HepG2 (cell line): ENCODE measurements at regions not wholly inside any gene's neighbourhood (a gene's known extent, or its start where the extent isn't known, plus 50 kb on each side); places are given as distances from the start of the nearest gene placed in this dataset.
A peak's percentile ranks its signal among the peaks of the same experiment; 100 is the strongest.

Source experiments
- ATAC-seq: fragments of 200-7000 bp; cut with Tn5 transposase; 3 replicates; pipeline ENCODE4 v1.9.1; 2020; ENCODE audit warnings: mild to moderate bottlenecking, moderate library complexity
- BruUV-seq: library from RNA; stranded (reverse); fragments of 400-500 nt; replicated peaks from 2 replicates; lab custom pipeline; 2021; lab: Mats Ljungman, UMichigan
- CTCF ChIA-PET: fragments of 300-600 bp; formaldehyde crosslinking; extraction: SDS; loops from one replicate; lab custom pipeline; 2021; ENCODE audit warnings: low total read pairs, inconsistent platforms, low intra/inter-chr PET ratio; lab: Yijun Ruan, JAX
- POLR2A ChIA-PET: fragments of 350-600 bp; sonication (Branson Sonifier 250); formaldehyde crosslinking; loops from one replicate; lab custom pipeline; 2020; ENCODE audit warnings: antibody characterized with exemption, inconsistent platforms; lab: Yijun Ruan, JAX
- DNase-seq: peaks from one replicate; pipeline ENCODE4 v3.0.0-alpha.2; 2015; ENCODE audit warnings: low spot score
- FAIRE-seq: peaks from 3 replicates; lab custom pipeline; 2011; peaks lifted over from hg19 to GRCh38; lab: Jason Lieb, UNC
- H2AFZ ChIP-seq: one replicate; pipeline ENCODE4 v1.6.1; 2011; ENCODE audit warnings: low read length, inconsistent platforms
- H3K27ac ChIP-seq: fragments of 300-600 bp; 3 replicates; pipeline ENCODE4 v1.8.0; 2011; ENCODE audit warnings: mixed run types, mild to moderate bottlenecking, mixed read lengths, low read length, inconsistent platforms; ENCODE audit not compliant: insufficient read depth; ENCODE audit errors: extremely low read length
- H3K27me3 ChIP-seq, 2 experiments: fragments of 200-600 bp in 1 of 2; 2 replicates in 1 of 2; 3 replicates in 1 of 2; pipeline versions ENCODE4 v1.6.0 to v1.8.0; 2011; ENCODE audit warnings: low read length in 2 of 2, mild to moderate bottlenecking in 2 of 2, moderate library complexity in 2 of 2, inconsistent platforms in 1 of 2; ENCODE audit not compliant: insufficient read depth in 2 of 2, control insufficient read depth in 1 of 2
- H3K36me3 ChIP-seq, 2 experiments: fragments of 200-600 bp in 1 of 2; replicated peaks in 1 of 2; 2 replicates in 1 of 2; 3 replicates in 1 of 2; pipeline versions ENCODE4 v1.5.1 to v1.8.0; 2011; ENCODE audit warnings: low read length in 2 of 2, inconsistent platforms in 1 of 2; ENCODE audit not compliant: insufficient read depth in 2 of 2, control insufficient read depth in 1 of 2
- H3K4me1 ChIP-seq: 2 replicates; pipeline ENCODE4 v1.5.1; 2012; ENCODE audit warnings: low read length, inconsistent platforms; ENCODE audit not compliant: insufficient read depth
- H3K4me2 ChIP-seq: 2 replicates; pipeline ENCODE4 v1.6.0; 2011; ENCODE audit warnings: low read depth, low read length, inconsistent platforms
- H3K4me3 ChIP-seq, 3 experiments: fragments of 200-600 bp in 1 of 3; sonication (generic), shearing (Covaris generic) in 1 of 3; replicated peaks in 1 of 3; 2 replicates each; pipeline ENCODE4 v1.5.1; 2011 to 2016; ENCODE audit warnings: low read length in 3 of 3, inconsistent platforms in 2 of 3, low read depth in 2 of 3, mild to moderate bottlenecking in 2 of 3, control low read depth in 1 of 3, mixed read lengths in 1 of 3; ENCODE audit not compliant: insufficient read depth in 1 of 3
- H3K79me2 ChIP-seq: one replicate; pipeline ENCODE4 v1.6.1; 2011; ENCODE audit warnings: low read length, inconsistent platforms; ENCODE audit not compliant: insufficient read depth
- H3K9ac ChIP-seq: 2 replicates; pipeline ENCODE4 v1.6.0; 2011; ENCODE audit warnings: mild to moderate bottlenecking, low read depth, low read length, inconsistent platforms; ENCODE audit not compliant: insufficient read depth
- H3K9me3 ChIP-seq: 2 replicates; pipeline ENCODE4 v1.5.1; 2012; ENCODE audit warnings: mild to moderate bottlenecking, low read length
- H4K20me1 ChIP-seq: 2 replicates; pipeline ENCODE4 v1.6.0; 2011; ENCODE audit warnings: inconsistent platforms, mild to moderate bottlenecking, low read length, moderate library complexity; ENCODE audit not compliant: insufficient read depth
- FOXK1 ChIP-seq: sonication (generic); formaldehyde crosslinking; IDR thresholded peaks from 2 replicates; pipeline ENCODE4 v1.4.0; 2020; ENCODE audit warnings: low read depth, missing genetic modification reagents, borderline replicate concordance
- GABPA ChIP-seq, 2 experiments: IDR thresholded peaks; 2 replicates each; pipeline ENCODE4 v1.6.1; 2011 to 2016; ENCODE audit warnings: low read depth in 2 of 2, low read length in 1 of 2, missing biosample characterization in 1 of 2, missing genetic modification characterization in 1 of 2
- NR2F1 ChIP-seq, 2 experiments: fragments of 450-650 bp in 1 of 2; formaldehyde crosslinking in 1 of 2; IDR thresholded peaks; 2 replicates each; pipeline versions ENCODE4 v1.5.0 to v1.6.1; 2016 to 2020; ENCODE audit warnings: mild to moderate bottlenecking in 1 of 2, missing compliant biosample characterization in 1 of 2, missing genetic modification reagents in 1 of 2, moderate library complexity in 1 of 2
- NR2F6 ChIP-seq, 2 experiments: IDR thresholded peaks; 2 replicates each; pipeline ENCODE4 v1.6.1; 2016; ENCODE audit warnings: antibody characterized with exemption in 1 of 2, mild to moderate bottlenecking in 1 of 2
- NR3C1 ChIP-seq: sonication (generic); formaldehyde crosslinking; IDR thresholded peaks from 2 replicates; pipeline ENCODE4 v1.4.0; 2020; ENCODE audit warnings: missing genetic modification reagents
- SKI ChIP-seq: fragments of 450-650 bp; IDR thresholded peaks from one replicate; pipeline ENCODE4 v1.6.1; 2018; ENCODE audit warnings: mild to moderate bottlenecking; ENCODE audit not compliant: partially characterized antibody
- SPEN ChIP-seq: sonication (generic); formaldehyde crosslinking; IDR thresholded peaks from 2 replicates; pipeline ENCODE4 v1.5.1; 2020; ENCODE audit warnings: low read depth, mild to moderate bottlenecking, missing genetic modification reagents
- STAT5B ChIP-seq: sonication (generic); formaldehyde crosslinking; IDR thresholded peaks from 2 replicates; pipeline ENCODE4 v1.4.0; 2020; ENCODE audit warnings: missing genetic modification reagents
- ZNF230 ChIP-seq: sonication (generic); formaldehyde crosslinking; IDR thresholded peaks from 2 replicates; pipeline ENCODE4 v1.4.0; 2020; ENCODE audit warnings: mild to moderate bottlenecking, missing genetic modification reagents
- WGBS: methylation state at CpG from one replicate; pipeline ENCODE4 v1.1.6; 2017; ENCODE audit warnings: low lambda C conversion rate; 5-methylcytosine and 5-hydroxymethylcytosine counted together
- in situ Hi-C: cut with HindIII; loops from 2 replicates; pipeline ENCODE4 v1.10.0; 2017; ENCODE audit warnings: low pct_unique_long_range_greater_than_20kb; ENCODE audit not compliant: extremely low pct_ligation_motif_present
- intact Hi-C: fragments of 100-400 bp; cut with micrococcal nuclease; formaldehyde crosslinking; loops from one replicate; pipeline ENCODE4 v1.10.0; 2022; ENCODE audit not compliant: unreplicated experiment
- TF ChIP-seq, protein P1 (sequence below): sonication (generic); formaldehyde crosslinking; IDR thresholded peaks from 2 replicates; pipeline ENCODE4 v1.4.0; 2020; ENCODE audit warnings: missing genetic modification reagents, borderline replicate concordance
- TF ChIP-seq, protein P2 (sequence below), 2 experiments: sonication (generic) in 1 of 2; formaldehyde crosslinking in 1 of 2; IDR thresholded peaks; 2 replicates each; pipeline versions ENCODE4 v1.4.0 to v1.6.1; 2016 to 2020; ENCODE audit warnings: borderline replicate concordance in 1 of 2, low read depth in 1 of 2, mild to moderate bottlenecking in 1 of 2, missing genetic modification reagents in 1 of 2

DNA sequence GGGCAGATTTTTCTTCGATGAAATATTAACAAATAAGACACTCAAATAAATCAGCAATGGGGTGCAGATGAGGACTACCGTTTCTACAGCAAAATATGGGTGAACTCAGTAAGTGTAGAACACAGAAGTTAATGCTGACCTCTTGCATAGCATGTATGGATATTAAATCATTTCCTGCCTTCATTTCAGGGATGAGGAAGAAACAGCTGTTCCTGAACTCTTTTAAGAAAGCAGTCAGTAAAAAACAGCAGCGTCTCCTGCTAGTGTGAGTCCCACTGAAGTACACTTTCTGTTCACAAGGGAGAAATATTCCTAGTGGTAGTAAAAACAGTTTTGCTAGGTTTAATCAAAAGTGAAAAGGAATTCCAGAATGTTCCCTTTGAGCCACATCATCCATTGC, 379.0 kb downstream of the ZEB2 start (continued):
- TF ChIP-seq, protein P1, sequence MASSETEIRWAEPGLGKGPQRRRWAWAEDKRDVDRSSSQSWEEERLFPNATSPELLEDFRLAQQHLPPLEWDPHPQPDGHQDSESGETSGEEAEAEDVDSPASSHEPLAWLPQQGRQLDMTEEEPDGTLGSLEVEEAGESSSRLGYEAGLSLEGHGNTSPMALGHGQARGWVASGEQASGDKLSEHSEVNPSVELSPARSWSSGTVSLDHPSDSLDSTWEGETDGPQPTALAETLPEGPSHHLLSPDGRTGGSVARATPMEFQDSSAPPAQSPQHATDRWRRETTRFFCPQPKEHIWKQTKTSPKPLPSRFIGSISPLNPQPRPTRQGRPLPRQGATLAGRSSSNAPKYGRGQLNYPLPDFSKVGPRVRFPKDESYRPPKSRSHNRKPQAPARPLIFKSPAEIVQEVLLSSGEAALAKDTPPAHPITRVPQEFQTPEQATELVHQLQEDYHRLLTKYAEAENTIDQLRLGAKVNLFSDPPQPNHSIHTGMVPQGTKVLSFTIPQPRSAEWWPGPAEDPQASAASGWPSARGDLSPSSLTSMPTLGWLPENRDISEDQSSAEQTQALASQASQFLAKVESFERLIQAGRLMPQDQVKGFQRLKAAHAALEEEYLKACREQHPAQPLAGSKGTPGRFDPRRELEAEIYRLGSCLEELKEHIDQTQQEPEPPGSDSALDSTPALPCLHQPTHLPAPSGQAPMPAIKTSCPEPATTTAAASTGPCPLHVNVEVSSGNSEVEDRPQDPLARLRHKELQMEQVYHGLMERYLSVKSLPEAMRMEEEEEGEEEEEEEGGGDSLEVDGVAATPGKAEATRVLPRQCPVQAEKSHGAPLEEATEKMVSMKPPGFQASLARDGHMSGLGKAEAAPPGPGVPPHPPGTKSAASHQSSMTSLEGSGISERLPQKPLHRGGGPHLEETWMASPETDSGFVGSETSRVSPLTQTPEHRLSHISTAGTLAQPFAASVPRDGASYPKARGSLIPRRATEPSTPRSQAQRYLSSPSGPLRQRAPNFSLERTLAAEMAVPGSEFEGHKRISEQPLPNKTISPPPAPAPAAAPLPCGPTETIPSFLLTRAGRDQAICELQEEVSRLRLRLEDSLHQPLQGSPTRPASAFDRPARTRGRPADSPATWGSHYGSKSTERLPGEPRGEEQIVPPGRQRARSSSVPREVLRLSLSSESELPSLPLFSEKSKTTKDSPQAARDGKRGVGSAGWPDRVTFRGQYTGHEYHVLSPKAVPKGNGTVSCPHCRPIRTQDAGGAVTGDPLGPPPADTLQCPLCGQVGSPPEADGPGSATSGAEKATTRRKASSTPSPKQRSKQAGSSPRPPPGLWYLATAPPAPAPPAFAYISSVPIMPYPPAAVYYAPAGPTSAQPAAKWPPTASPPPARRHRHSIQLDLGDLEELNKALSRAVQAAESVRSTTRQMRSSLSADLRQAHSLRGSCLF: no peak
- TF ChIP-seq STAT5B (CRISPR knock-in tag): no peak
- no peak for TF ChIP-seq GABPA (IDR thresholded peaks at IDR 0.05; ENCODE audit: low read depth, low read length)
- TF ChIP-seq GABPA (CRISPR knock-in tag; IDR thresholded peaks at IDR 0.05; ENCODE audit: low read depth): no peak
- TF ChIP-seq SPEN (CRISPR knock-in tag): no peak

DNA sequence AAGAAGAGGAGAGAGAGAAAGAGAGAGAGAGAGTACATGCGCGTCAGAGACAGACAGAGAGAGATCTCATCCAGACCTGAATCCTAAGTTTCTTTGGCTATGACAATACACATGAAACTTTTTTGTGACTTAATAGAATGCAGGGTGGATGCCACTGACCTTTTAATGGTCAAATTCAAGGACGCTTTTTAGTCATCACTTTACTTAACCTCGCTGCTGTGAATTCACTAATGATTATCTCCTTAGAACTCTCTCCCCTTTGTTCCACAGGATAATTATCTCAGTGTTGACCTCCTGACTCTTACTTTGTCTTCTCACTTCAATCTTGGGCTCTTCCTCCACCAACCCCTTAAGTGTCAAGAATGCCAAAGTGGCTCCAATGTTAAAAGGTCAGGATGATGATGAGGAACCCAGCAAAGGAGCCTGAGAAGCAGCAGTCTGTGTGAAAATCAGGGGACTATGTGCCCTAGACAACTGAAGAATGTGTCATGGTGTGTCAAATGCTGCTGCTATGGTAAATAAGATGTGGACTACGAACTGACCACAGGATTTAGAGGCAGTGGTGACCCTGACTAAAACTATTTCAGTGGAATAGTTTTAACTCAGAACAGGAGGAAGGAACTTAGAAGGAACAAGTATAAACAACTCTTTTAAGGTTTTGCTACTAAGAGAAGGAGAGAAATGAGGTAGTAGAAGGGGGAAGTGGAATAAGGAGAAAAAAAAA, 382.1 kb downstream of the ZEB2 start:
- no peaks in the 10 kb centered on the region for H3K79me2 ChIP-seq
- peaks cover 14% of the 10 kb centered on the region for H3K4me1 ChIP-seq
- intact Hi-C loops: no loop called here
- peak; percentile 97 for ATAC-seq
- in situ Hi-C loops: no loop called here
- 57% methylated on average over 5 of the region's 5 CpGs for WGBS
- H3K36me3 ChIP-seq: no peaks in the 10 kb centered on the region
- ChIA-PET CTCF (no interaction called here), POLR2A (no interaction called here)
- FAIRE-seq: peak; percentile 30
- H3K27me3 ChIP-seq: no peaks in the 10 kb centered on the region
- no peak overlapping the region for H3K9ac ChIP-seq
- no peak overlapping the region for H3K4me3 ChIP-seq
- no peaks in the 10 kb centered on the region for H3K9me3 ChIP-seq
- DNase-seq: peak; percentile 34
- H3K27ac ChIP-seq: peak overlapping the region; percentile 7
- no TSS peak for BruUV-seq
- H3K4me2 ChIP-seq: no peak overlapping the region
- H4K20me1 ChIP-seq: no peaks in the 10 kb centered on the region
- no peak overlapping the region for H2AFZ ChIP-seq
- peak; percentile 16 for TF ChIP-seq SKI
- TF ChIP-seq, protein P2, sequence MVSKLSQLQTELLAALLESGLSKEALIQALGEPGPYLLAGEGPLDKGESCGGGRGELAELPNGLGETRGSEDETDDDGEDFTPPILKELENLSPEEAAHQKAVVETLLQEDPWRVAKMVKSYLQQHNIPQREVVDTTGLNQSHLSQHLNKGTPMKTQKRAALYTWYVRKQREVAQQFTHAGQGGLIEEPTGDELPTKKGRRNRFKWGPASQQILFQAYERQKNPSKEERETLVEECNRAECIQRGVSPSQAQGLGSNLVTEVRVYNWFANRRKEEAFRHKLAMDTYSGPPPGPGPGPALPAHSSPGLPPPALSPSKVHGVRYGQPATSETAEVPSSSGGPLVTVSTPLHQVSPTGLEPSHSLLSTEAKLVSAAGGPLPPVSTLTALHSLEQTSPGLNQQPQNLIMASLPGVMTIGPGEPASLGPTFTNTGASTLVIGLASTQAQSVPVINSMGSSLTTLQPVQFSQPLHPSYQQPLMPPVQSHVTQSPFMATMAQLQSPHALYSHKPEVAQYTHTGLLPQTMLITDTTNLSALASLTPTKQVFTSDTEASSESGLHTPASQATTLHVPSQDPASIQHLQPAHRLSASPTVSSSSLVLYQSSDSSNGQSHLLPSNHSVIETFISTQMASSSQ (IDR thresholded peaks at IDR 0.05; ENCODE audit: low read depth): no peak
- TF ChIP-seq, protein P2 (CRISPR knock-in tag; IDR thresholded peaks at IDR 0.05; ENCODE audit: borderline replicate concordance): no peak
- TF ChIP-seq NR2F1 (CRISPR knock-in tag; IDR thresholded peaks at IDR 0.05): peak in 1 of 2 experiments; percentile 88; a peak in 2 of 4 replicates
- 0 out of 2 replicates have a peak, but pooled peaks have one; percentile 19 for TF ChIP-seq NR2F6 (IDR thresholded peaks at IDR 0.05)
- TF ChIP-seq NR2F6 (CRISPR knock-in tag; IDR thresholded peaks at IDR 0.05): no peak
- no peak for TF ChIP-seq NR3C1 (CRISPR knock-in tag)
- TF ChIP-seq ZNF230 (CRISPR knock-in tag): no peak
- TF ChIP-seq FOXK1 (CRISPR knock-in tag): no peak
